ENCODE measurements at regions not wholly inside any gene's neighbourhood (a gene's known extent, or its start where the extent isn't known, plus 50 kb on each side); places are given as distances from the start of the nearest gene placed in this dataset.

GRCh38 chr3:164200053-164200823 is 878.1 kb downstream of the SI start:
- TF ChIP-seq, protein P1, sequence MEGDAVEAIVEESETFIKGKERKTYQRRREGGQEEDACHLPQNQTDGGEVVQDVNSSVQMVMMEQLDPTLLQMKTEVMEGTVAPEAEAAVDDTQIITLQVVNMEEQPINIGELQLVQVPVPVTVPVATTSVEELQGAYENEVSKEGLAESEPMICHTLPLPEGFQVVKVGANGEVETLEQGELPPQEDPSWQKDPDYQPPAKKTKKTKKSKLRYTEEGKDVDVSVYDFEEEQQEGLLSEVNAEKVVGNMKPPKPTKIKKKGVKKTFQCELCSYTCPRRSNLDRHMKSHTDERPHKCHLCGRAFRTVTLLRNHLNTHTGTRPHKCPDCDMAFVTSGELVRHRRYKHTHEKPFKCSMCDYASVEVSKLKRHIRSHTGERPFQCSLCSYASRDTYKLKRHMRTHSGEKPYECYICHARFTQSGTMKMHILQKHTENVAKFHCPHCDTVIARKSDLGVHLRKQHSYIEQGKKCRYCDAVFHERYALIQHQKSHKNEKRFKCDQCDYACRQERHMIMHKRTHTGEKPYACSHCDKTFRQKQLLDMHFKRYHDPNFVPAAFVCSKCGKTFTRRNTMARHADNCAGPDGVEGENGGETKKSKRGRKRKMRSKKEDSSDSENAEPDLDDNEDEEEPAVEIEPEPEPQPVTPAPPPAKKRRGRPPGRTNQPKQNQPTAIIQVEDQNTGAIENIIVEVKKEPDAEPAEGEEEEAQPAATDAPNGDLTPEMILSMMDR (IDR thresholded peaks at IDR 0.05), result no peak
- TF ChIP-seq POLR2AphosphoS5 (IDR thresholded peaks at IDR 0.05), result no peak

Data from gastroesophageal sphincter (tissue), 3 donors.